Natural killer cell (primary cell): ENCODE measurements at regions not wholly inside any gene's neighbourhood (a gene's known extent, or its start where the extent isn't known, plus 50 kb on each side); places are given as distances from the start of the nearest gene placed in this dataset.

Experiments used
- ATAC-seq, 3 donors: fragments of 150-1000 bp in 2 of 3; fragments of 200-7000 bp in 1 of 3; cut with Tn5 transposase; 1 replicate in 1 of 3; 2 replicates in 2 of 3; pipeline ENCODE4 v1.10.0; 2021; ENCODE audit warnings: mild to moderate bottlenecking in 2 of 3, moderate library complexity in 2 of 3
- DNase-seq, 2 donors: peaks; one replicate each; pipeline versions ENCODE4 v3.0.0 to v3.0.0-alpha.2; 2013 to 2021; ENCODE audit warnings: mixed read lengths in 1 of 2
- H3K27ac ChIP-seq: one replicate; pipeline ENCODE4 v1.5.1; 2013; ENCODE audit warnings: mild to moderate bottlenecking, low read length
- H3K27me3 ChIP-seq: one replicate; pipeline ENCODE4 v1.6.1; 2013; ENCODE audit warnings: low read length; ENCODE audit not compliant: control insufficient read depth, insufficient read depth
- H3K36me3 ChIP-seq: one replicate; pipeline ENCODE4 v1.6.1; 2013; ENCODE audit warnings: low read length; ENCODE audit not compliant: control insufficient read depth, insufficient read depth
- H3K4me1 ChIP-seq: one replicate; pipeline ENCODE4 v1.6.1; 2013; ENCODE audit warnings: low read length; ENCODE audit not compliant: control insufficient read depth, insufficient read depth
- H3K4me3 ChIP-seq: one replicate; pipeline ENCODE4 v1.5.1; 2013; ENCODE audit warnings: low read length
- H3K9me3 ChIP-seq: one replicate; pipeline ENCODE4 v1.6.1; 2013; ENCODE audit warnings: low read length; ENCODE audit not compliant: control insufficient read depth, insufficient read depth
- H3K27ac Mint-ChIP-seq, 2 donors: one replicate each; pipeline ENCODE4 v1.8.0; 2022; ENCODE audit warnings: mild to moderate bottlenecking in 2 of 2, mixed read lengths in 2 of 2, moderate library complexity in 1 of 2
- H3K27me3 Mint-ChIP-seq, 2 donors: one replicate each; pipeline ENCODE4 v1.8.0; 2022; ENCODE audit warnings: low read depth in 2 of 2, mixed read lengths in 2 of 2
- H3K36me3 Mint-ChIP-seq: one replicate; pipeline ENCODE4 v1.8.0; 2022; ENCODE audit warnings: mixed read lengths
- H3K4me1 Mint-ChIP-seq, 2 donors: one replicate each; pipeline ENCODE4 v1.8.0; 2022; ENCODE audit warnings: mixed read lengths in 2 of 2
- H3K4me3 Mint-ChIP-seq: one replicate; pipeline ENCODE4 v1.8.0; 2022; ENCODE audit warnings: mild to moderate bottlenecking, moderate library complexity, mixed read lengths
- H3K9me3 Mint-ChIP-seq, 2 donors: one replicate each; pipeline ENCODE4 v1.8.0; 2022; ENCODE audit warnings: mixed read lengths in 2 of 2
- WGBS: methylation state at CpG from one replicate; pipeline ENCODE4 v1.1.7; 2013; ENCODE audit warnings: missing lambda C conversion rate; ENCODE audit not compliant: insufficient coverage; 5-methylcytosine and 5-hydroxymethylcytosine counted together
- intact Hi-C: fragments of 100-400 bp; cut with micrococcal nuclease; formaldehyde crosslinking; loops from one replicate; pipeline ENCODE4 v1.14.2; 2022
- TF ChIP-seq, protein P1 (sequence below): fragments of 200-600 bp; IDR thresholded peaks from one replicate; pipeline ENCODE4 v1.8.0; 2022; ENCODE audit warnings: antibody characterized with exemption

DNA sequence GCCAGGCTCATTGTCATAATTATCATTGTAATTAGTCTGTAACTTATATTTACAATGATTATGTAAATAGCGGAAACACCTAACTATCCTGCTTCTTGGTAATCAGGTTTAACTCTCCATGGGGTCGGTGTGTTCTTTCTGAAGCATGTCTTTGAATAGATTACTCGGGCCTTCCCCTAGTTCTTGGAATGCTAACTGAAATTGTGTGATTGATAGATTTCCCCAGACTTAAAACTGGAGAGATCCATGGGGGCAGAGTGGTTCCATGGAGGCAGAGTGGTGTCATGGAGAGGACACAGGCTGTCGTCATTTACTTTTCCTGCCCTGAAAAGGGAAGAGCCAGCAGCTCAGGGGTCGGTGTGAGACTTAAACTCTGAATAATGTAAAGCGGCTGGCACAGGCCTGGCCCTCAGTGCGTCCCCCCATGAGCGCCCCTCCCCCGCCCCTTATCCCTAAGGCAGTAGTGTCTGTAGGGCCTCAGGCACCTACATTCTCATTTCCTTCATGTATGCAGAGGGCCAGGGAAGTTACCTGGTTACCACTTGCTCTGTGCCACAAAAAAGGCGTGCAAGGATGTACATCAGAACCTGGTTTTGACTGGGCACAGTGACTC lies 225.1 kb downstream of the TM9SF2 start:
- no peaks in the 10 kb centered on the region for H3K36me3 Mint-ChIP-seq
- 91% methylated on average over 10 of the region's 10 CpGs for whole genome bisulfite sequencing
- no peak overlapping the region for H3K4me3 Mint-ChIP-seq
- no peak overlapping the region for H3K4me3 ChIP-seq
- no peak for ATAC-seq
- H3K27ac Mint-ChIP-seq, result no peak overlapping the region
- intact Hi-C loops, result no loop called here
- H3K27me3 Mint-ChIP-seq, result no peaks in the 10 kb centered on the region
- no peak overlapping the region for H3K27ac ChIP-seq
- peaks cover 4 to 5% of the 10 kb centered on the region in 2 donors for H3K4me1 Mint-ChIP-seq
- no peaks in the 10 kb centered on the region for H3K27me3 ChIP-seq
- no peaks in the 10 kb centered on the region for H3K4me1 ChIP-seq
- DNase-seq, result no peak
- H3K36me3 ChIP-seq, result no peaks in the 10 kb centered on the region
- TF ChIP-seq, protein P1, sequence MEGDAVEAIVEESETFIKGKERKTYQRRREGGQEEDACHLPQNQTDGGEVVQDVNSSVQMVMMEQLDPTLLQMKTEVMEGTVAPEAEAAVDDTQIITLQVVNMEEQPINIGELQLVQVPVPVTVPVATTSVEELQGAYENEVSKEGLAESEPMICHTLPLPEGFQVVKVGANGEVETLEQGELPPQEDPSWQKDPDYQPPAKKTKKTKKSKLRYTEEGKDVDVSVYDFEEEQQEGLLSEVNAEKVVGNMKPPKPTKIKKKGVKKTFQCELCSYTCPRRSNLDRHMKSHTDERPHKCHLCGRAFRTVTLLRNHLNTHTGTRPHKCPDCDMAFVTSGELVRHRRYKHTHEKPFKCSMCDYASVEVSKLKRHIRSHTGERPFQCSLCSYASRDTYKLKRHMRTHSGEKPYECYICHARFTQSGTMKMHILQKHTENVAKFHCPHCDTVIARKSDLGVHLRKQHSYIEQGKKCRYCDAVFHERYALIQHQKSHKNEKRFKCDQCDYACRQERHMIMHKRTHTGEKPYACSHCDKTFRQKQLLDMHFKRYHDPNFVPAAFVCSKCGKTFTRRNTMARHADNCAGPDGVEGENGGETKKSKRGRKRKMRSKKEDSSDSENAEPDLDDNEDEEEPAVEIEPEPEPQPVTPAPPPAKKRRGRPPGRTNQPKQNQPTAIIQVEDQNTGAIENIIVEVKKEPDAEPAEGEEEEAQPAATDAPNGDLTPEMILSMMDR, result no peak
- no peaks in the 10 kb centered on the region for H3K9me3 ChIP-seq
- H3K9me3 Mint-ChIP-seq, result no peaks in the 10 kb centered on the region

DNA sequence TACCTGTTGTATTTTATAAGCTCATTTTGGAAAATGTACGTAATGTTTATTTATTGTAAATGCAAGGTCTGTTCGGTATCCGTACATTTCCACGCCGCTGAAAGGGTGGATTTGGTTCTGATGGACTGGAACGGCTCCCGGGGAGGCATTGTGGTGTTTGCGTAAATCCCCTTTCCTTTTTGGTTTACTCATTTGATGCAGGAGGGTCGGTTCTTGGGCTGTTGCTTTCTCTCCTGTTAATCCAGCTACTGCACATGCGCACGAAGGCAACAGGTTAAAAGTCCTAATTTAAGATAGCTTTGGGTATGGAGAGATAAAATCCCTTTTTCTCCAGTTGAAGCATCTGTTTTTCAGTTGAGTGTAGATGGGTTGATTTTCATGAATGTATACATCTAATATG lies 224.4 kb downstream of the TM9SF2 start:
- intact Hi-C loops, result no loop called here
- H3K27me3 ChIP-seq, result no peaks in the 10 kb centered on the region
- DNase-seq (no peak), ATAC-seq (no peak)
- H3K9me3 Mint-ChIP-seq, result no peaks in the 10 kb centered on the region
- no peak overlapping the region for H3K4me3 Mint-ChIP-seq
- no peaks in the 10 kb centered on the region for H3K9me3 ChIP-seq
- no peak overlapping the region for H3K27ac Mint-ChIP-seq
- H3K4me3 ChIP-seq, result no peak overlapping the region
- H3K4me1 Mint-ChIP-seq, result peaks cover 4 to 5% of the 10 kb centered on the region in 2 donors
- no peaks in the 10 kb centered on the region for H3K36me3 ChIP-seq
- no peak overlapping the region for H3K27ac ChIP-seq
- TF ChIP-seq, protein P1, result no peak
- H3K36me3 Mint-ChIP-seq, result no peaks in the 10 kb centered on the region
- H3K27me3 Mint-ChIP-seq, result no peaks in the 10 kb centered on the region
- no peaks in the 10 kb centered on the region for H3K4me1 ChIP-seq
- 94% methylated on average over 11 of the region's 11 CpGs for WGBS

DNA sequence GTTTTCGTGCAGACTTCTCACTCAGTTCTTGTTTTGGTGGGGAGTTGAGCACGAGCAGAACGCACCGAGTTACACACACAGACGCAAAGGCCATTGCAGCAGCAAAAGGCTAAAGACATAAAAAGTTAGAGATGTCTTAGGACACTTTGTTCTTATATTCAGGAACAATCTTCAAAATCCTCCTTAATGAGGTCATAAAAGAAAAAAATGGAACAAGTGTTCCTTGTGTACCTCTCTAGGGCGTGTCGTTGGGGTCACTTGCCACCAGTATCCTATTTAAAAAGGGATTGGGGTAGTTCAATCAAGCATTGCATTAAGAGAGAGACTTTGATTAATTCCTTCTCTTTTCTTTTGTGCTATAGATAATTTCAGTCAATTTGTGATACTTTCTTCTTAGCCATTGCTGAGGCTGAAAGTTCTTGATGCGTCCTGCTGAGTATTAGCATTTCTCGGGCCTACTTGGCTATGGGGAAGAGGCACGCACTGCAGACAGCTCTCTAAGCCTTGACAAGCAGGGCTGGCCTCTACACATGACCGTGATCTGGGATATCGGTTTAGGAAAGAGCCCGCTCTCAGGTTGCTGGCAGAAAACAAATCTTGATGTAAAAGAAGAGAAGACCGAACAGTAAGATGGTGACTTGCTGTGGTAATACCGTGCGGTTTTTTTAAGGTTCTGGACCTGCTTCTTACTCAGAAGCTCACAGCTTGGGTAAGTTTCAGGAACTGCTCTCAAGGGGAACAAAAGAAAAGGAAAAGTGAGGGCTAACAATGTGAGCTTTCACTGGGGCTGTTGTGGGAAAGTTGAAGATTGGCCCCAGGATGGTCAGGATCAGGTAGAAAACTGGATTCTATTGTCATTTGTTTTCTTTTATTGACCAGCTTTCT lies 223.6 kb downstream of the TM9SF2 start:
- Mint-ChIP-seq H3K9me3 (no peaks in the 10 kb centered on the region), H3K27me3 (no peaks in the 10 kb centered on the region), H3K4me1 (peaks cover 4 to 5% of the 10 kb centered on the region in 2 donors), H3K4me3 (no peak overlapping the region), H3K27ac (no peak overlapping the region), H3K36me3 (no peaks in the 10 kb centered on the region)
- H3K4me3 ChIP-seq, result no peak overlapping the region
- H3K4me1 ChIP-seq, result no peaks in the 10 kb centered on the region
- H3K9me3 ChIP-seq, result no peaks in the 10 kb centered on the region
- DNase-seq, result no peak
- no peak for ATAC-seq
- intact Hi-C loops, result no loop called here
- no peak overlapping the region for H3K27ac ChIP-seq
- TF ChIP-seq, protein P1, result no peak
- WGBS, result 90% methylated on average over 16 of the region's 16 CpGs
- H3K27me3 ChIP-seq, result no peaks in the 10 kb centered on the region
- H3K36me3 ChIP-seq, result no peaks in the 10 kb centered on the region
